ENCODE measurements at regions not wholly inside any gene's neighbourhood (a gene's known extent, or its start where the extent isn't known, plus 50 kb on each side); places are given as distances from the start of the nearest gene placed in this dataset.

DNA sequence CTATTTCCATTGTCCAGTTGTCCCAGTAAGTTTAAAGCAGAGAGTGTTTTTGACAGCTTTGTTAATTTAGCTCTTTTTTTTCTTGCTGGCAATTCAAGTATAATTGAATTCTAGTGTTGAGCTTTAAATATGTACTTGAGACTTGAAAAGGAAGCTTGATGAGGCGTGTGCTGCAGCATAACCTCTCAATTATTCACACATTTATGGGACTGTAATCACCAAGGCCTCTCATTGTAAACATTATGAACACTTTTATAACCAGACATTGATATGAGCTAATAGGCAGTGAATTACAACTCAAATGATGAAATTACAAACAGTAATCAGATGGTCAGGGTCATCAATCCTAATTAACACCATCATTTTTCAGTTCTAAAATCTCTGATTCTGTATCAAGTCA is 378.0 kb upstream of the DDHD1 start:
- TF ChIP-seq, protein P1, sequence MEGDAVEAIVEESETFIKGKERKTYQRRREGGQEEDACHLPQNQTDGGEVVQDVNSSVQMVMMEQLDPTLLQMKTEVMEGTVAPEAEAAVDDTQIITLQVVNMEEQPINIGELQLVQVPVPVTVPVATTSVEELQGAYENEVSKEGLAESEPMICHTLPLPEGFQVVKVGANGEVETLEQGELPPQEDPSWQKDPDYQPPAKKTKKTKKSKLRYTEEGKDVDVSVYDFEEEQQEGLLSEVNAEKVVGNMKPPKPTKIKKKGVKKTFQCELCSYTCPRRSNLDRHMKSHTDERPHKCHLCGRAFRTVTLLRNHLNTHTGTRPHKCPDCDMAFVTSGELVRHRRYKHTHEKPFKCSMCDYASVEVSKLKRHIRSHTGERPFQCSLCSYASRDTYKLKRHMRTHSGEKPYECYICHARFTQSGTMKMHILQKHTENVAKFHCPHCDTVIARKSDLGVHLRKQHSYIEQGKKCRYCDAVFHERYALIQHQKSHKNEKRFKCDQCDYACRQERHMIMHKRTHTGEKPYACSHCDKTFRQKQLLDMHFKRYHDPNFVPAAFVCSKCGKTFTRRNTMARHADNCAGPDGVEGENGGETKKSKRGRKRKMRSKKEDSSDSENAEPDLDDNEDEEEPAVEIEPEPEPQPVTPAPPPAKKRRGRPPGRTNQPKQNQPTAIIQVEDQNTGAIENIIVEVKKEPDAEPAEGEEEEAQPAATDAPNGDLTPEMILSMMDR (IDR thresholded peaks at IDR 0.05; ENCODE audit: borderline replicate concordance, extremely low read depth, low read length, poor library complexity, severe bottlenecking), result no peak
- TF ChIP-seq EZH2 (IDR thresholded peaks at IDR 0.05; ENCODE audit: borderline replicate concordance, low read depth, low read length, severe bottlenecking), result no peak

Measured in DND-41 (cell line).